ENCODE measurements at regions not wholly inside any gene's neighbourhood (a gene's known extent, or its start where the extent isn't known, plus 50 kb on each side); places are given as distances from the start of the nearest gene placed in this dataset.

- TF ChIP-seq CTCF (IDR thresholded peaks at IDR 0.05) (no peak), POLR2A (IDR thresholded peaks at IDR 0.05) (no peak)
Observed at GRCh38 chr14:81691931-81692330, 158.3 kb upstream of the SEL1L start.
